ENCODE measurements at regions not wholly inside any gene's neighbourhood (a gene's known extent, or its start where the extent isn't known, plus 50 kb on each side); places are given as distances from the start of the nearest gene placed in this dataset.

DNA sequence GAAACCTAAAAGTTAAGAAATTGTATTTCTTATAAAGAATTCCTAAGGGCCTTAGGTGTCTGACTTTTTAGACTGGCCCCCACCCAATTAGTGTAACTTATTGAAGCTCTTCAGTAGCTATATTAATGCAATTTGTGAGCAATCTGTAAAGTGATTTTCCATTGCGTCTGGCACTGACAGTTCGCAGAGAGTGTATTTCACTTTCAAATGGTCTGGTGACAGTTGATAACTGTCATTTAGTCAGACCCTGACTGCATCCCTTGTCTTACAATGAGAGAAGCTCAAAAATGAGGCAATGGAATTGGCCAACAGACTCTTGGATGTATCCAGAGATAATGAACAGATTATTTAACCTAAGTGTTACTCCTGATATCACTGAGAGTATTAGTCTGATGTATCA is 351.8 kb downstream of the FRK start:
- no peak overlapping the region for H3K9ac ChIP-seq
- no peak overlapping the region for H3K4me2 ChIP-seq (ENCODE audit: low read length)
- no peaks in the 10 kb centered on the region for H3K36me3 ChIP-seq (ENCODE audit: control insufficient read depth, insufficient read depth, low read length)
- H3K4me3 ChIP-seq (ENCODE audit: low read depth, low read length): no peak overlapping the region
- no peaks in the 10 kb centered on the region for H3K79me2 ChIP-seq
- H3K9me3 ChIP-seq (ENCODE audit: control insufficient read depth, low read length): no peaks in the 10 kb centered on the region
- no peaks in the 10 kb centered on the region for H3K4me1 ChIP-seq
- TF ChIP-seq, protein P1, sequence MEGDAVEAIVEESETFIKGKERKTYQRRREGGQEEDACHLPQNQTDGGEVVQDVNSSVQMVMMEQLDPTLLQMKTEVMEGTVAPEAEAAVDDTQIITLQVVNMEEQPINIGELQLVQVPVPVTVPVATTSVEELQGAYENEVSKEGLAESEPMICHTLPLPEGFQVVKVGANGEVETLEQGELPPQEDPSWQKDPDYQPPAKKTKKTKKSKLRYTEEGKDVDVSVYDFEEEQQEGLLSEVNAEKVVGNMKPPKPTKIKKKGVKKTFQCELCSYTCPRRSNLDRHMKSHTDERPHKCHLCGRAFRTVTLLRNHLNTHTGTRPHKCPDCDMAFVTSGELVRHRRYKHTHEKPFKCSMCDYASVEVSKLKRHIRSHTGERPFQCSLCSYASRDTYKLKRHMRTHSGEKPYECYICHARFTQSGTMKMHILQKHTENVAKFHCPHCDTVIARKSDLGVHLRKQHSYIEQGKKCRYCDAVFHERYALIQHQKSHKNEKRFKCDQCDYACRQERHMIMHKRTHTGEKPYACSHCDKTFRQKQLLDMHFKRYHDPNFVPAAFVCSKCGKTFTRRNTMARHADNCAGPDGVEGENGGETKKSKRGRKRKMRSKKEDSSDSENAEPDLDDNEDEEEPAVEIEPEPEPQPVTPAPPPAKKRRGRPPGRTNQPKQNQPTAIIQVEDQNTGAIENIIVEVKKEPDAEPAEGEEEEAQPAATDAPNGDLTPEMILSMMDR (IDR thresholded peaks at IDR 0.05): no peak
- H2AFZ ChIP-seq: no peak overlapping the region
- no peaks in the 10 kb centered on the region for H3K27me3 ChIP-seq (ENCODE audit: control insufficient read depth, insufficient read depth, low read length)
- no peak overlapping the region for H3K27ac ChIP-seq

DNA sequence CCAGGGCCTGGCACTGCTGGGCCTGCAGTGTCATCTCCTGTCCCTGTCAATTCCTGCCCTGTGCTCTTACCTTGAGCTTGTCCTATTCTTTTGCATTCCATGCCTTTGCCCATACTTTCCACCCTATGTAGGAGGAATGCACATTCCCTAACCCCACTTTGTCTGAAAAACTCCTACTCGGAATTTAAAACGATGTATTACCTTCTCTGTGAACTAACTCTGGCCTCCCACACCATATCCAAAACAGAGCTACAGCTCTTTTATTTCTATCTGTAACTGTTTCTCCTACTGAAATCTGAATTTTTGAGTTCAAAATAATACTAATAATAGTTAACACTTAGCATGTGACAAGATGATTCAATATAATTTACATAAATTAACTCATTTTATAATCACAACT is 353.7 kb downstream of the FRK start:
- no peak overlapping the region for H3K9ac ChIP-seq
- H3K27ac ChIP-seq: no peak overlapping the region
- H3K4me2 ChIP-seq (ENCODE audit: low read length): no peak overlapping the region
- no peaks in the 10 kb centered on the region for H3K79me2 ChIP-seq
- TF ChIP-seq, protein P1 (IDR thresholded peaks at IDR 0.05): no peak
- no peaks in the 10 kb centered on the region for H3K9me3 ChIP-seq (ENCODE audit: control insufficient read depth, low read length)
- H3K36me3 ChIP-seq (ENCODE audit: control insufficient read depth, insufficient read depth, low read length): no peaks in the 10 kb centered on the region
- H3K4me1 ChIP-seq: no peaks in the 10 kb centered on the region
- no peak overlapping the region for H3K4me3 ChIP-seq (ENCODE audit: low read depth, low read length)
- H2AFZ ChIP-seq: no peak overlapping the region
- no peaks in the 10 kb centered on the region for H3K27me3 ChIP-seq (ENCODE audit: control insufficient read depth, insufficient read depth, low read length)

DNA sequence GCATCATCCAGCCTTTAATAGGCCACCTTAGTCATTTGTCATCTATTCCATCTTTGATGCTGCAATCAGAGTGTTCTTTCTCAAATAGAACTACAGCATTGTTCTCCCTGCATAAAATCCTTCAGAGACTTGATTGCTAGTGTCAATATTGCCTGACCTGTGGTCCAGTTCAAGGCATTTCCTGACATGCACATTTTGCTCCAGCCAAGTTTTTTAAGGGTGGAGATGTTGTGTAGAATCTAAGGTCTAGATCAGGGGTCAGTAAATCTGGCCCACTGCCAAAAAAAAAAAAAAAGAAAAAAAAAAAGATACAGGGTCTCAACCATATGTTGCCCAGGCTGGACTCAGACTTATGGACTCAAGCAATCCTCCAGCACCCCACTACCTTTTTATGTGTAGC is 354.4 kb downstream of the FRK start:
- Histone ChIP-seq H3K36me3 (ENCODE audit: control insufficient read depth, insufficient read depth, low read length) (no peaks in the 10 kb centered on the region), H3K27ac (no peak overlapping the region), H3K4me1 (no peaks in the 10 kb centered on the region), H3K9me3 (ENCODE audit: control insufficient read depth, low read length) (no peaks in the 10 kb centered on the region), H3K4me3 (ENCODE audit: low read depth, low read length) (no peak overlapping the region), H3K9ac (no peak overlapping the region), H3K4me2 (ENCODE audit: low read length) (no peak overlapping the region), H3K27me3 (ENCODE audit: control insufficient read depth, insufficient read depth, low read length) (no peaks in the 10 kb centered on the region), H3K79me2 (no peaks in the 10 kb centered on the region), H2AFZ (no peak overlapping the region)
- TF ChIP-seq, protein P1 (IDR thresholded peaks at IDR 0.05): no peak

DNA sequence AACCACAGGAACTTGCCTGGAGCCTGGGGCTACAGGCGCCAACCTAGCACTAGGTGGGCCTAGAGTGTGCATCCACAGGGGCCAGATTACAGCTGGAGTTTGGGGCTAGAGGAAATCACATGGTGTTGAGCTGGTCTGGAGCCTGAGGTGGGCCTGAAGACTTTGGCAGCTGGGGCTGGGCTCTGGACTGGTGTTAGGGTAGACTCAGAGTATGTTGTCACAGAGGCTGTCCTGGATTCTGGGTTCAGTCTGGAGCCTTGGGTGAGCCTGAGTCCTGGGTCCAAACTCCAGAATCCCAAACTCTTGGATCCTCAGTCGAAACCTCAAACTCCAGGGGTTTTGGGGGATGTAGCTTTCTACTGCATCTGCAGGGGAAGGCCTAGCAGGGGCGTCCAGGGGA is 356.7 kb downstream of the FRK start:
- Histone ChIP-seq H3K4me3 (ENCODE audit: low read depth, low read length) (no peak overlapping the region), H3K4me1 (no peaks in the 10 kb centered on the region), H3K9me3 (ENCODE audit: control insufficient read depth, low read length) (peaks cover 3% of the 10 kb centered on the region), H3K79me2 (no peaks in the 10 kb centered on the region), H3K36me3 (ENCODE audit: control insufficient read depth, insufficient read depth, low read length) (no peaks in the 10 kb centered on the region), H2AFZ (no peak overlapping the region), H3K27ac (no peak overlapping the region), H3K4me2 (ENCODE audit: low read length) (no peak overlapping the region), H3K27me3 (ENCODE audit: control insufficient read depth, insufficient read depth, low read length) (no peaks in the 10 kb centered on the region), H3K9ac (no peak overlapping the region)
- TF ChIP-seq, protein P1 (IDR thresholded peaks at IDR 0.05): no peak

DNA sequence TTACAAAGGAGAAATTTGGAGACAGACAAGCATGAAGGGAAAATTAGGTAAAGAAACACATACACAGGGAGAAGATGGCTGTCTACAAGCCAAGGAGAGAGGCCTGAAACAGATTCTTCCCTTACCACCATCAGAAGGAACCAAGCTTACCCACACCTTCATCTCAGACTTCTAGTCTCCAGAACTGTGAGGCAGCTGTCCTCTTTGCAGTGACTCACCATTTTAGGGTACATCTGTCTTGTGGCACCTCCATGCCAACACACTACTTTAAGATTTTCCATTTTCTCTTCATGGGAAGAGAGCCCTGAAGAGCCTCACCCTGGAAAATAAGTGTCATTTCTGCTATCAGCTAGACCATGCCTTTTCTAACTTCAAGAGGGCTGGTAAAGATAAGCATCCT is 369.3 kb downstream of the FRK start:
- H3K9me3 ChIP-seq (ENCODE audit: control insufficient read depth, low read length): no peaks in the 10 kb centered on the region
- H3K79me2 ChIP-seq: no peaks in the 10 kb centered on the region
- TF ChIP-seq, protein P1 (IDR thresholded peaks at IDR 0.05): no peak
- no peak overlapping the region for H3K9ac ChIP-seq
- H3K27ac ChIP-seq: no peak overlapping the region
- H3K27me3 ChIP-seq (ENCODE audit: control insufficient read depth, insufficient read depth, low read length): no peaks in the 10 kb centered on the region
- H2AFZ ChIP-seq: no peak overlapping the region
- no peaks in the 10 kb centered on the region for H3K36me3 ChIP-seq (ENCODE audit: control insufficient read depth, insufficient read depth, low read length)
- H3K4me3 ChIP-seq (ENCODE audit: low read depth, low read length): no peak overlapping the region
- no peak overlapping the region for H3K4me2 ChIP-seq (ENCODE audit: low read length)
- H3K4me1 ChIP-seq: no peaks in the 10 kb centered on the region
